ENCODE measurements at regions not wholly inside any gene's neighbourhood (a gene's known extent, or its start where the extent isn't known, plus 50 kb on each side); places are given as distances from the start of the nearest gene placed in this dataset.

DNA sequence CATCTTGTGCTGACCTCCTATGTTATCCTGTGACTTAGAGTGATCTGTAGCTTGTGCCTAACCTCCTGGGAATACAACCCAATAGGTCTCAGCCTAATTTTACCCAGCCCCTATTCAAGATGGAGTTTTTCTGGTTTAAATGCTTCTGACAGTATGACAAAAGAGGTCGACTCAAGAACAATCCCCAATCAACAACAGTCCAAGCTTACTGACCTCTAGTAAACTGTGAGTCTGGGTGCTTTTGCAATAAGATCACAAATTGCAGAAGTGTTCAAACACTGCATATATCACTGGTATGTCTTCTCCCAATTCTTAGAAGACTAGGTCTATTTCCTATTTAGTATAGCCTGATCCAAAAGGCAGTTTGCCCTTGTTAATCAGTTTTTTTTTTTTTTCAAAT lies 323.5 kb upstream of the PTGER4 start:
- TF ChIP-seq, protein P1, sequence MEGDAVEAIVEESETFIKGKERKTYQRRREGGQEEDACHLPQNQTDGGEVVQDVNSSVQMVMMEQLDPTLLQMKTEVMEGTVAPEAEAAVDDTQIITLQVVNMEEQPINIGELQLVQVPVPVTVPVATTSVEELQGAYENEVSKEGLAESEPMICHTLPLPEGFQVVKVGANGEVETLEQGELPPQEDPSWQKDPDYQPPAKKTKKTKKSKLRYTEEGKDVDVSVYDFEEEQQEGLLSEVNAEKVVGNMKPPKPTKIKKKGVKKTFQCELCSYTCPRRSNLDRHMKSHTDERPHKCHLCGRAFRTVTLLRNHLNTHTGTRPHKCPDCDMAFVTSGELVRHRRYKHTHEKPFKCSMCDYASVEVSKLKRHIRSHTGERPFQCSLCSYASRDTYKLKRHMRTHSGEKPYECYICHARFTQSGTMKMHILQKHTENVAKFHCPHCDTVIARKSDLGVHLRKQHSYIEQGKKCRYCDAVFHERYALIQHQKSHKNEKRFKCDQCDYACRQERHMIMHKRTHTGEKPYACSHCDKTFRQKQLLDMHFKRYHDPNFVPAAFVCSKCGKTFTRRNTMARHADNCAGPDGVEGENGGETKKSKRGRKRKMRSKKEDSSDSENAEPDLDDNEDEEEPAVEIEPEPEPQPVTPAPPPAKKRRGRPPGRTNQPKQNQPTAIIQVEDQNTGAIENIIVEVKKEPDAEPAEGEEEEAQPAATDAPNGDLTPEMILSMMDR (IDR thresholded peaks at IDR 0.05; ENCODE audit: insufficient read depth, low read length, missing control alignments), result no peak
- DNase-seq (ENCODE audit: low read depth, low spot score), result no peak
- CTCF ChIA-PET, result no interaction called here
- POLR2A ChIA-PET, result no interaction called here
- H3K4me3 ChIP-seq (ENCODE audit: low read depth, low read length), result no peak overlapping the region

DNA sequence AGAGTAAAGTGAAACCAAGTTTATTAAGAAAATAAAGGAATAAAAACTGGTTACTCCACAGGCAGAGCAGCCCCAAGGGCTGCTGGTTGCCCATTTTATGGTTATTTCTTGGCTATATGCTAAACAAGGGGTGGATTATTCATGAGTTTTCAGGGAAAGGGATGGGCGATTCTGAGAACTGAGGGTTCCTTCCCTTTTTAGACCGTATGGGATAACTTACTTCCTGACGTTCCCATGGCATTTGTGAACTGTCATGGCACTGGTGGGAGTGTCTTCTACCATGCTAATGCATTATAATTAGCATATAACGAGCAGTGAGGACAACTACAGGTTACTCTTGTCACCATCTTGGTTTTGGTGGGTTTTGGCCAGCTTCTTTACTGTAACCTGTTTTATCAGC lies 323.9 kb upstream of the PTGER4 start:
- no peak for DNase-seq (ENCODE audit: low read depth, low spot score)
- ChIA-PET POLR2A (no interaction called here), CTCF (no interaction called here)
- H3K4me3 ChIP-seq (ENCODE audit: low read depth, low read length), result no peak overlapping the region
- TF ChIP-seq, protein P1 (IDR thresholded peaks at IDR 0.05; ENCODE audit: insufficient read depth, low read length, missing control alignments), result no peak

DNA sequence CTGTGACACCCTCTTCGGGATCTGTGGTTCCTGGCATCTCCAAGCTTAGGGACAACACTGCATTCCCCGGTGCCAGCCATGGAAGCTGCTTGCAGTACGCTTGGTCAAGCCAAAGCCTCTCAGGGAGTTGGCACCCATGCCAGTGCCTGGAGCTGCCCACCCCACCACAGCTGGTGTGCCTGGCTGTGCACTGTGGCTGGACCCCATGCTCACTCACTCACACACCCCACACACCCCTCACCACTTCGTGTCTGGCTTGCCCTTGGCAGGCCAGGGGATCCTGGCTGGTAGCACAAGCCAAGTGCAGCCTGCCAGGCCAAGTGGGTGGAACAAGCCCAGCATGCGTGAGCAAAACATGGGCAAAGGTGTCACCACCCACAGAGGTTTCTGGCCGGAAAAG lies 324.5 kb upstream of the PTGER4 start:
- no peak overlapping the region for H3K4me3 ChIP-seq (ENCODE audit: low read depth, low read length)
- TF ChIP-seq, protein P1 (IDR thresholded peaks at IDR 0.05; ENCODE audit: insufficient read depth, low read length, missing control alignments), result no peak
- POLR2A ChIA-PET, result no interaction called here
- CTCF ChIA-PET, result no interaction called here
- DNase-seq (ENCODE audit: low read depth, low spot score), result no peak

DNA sequence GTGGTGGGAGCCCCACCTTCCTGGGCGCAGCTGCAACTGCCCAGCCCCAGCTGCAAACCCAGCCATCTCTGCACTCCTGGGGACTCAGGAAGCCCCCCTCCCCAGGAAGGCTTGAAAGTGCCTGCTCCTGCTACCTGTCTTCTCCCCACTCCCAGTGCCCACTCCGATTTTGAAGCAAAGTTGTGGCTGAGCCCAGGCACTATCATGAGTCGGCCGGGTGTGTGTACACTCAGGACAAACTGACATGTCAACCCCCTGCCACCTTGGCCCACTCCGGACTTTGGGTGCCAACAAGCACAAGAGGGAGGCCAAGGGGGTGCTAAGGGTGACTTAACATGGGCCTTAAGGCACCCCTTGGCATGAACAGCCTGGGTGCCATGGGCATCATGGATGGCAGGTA lies 325.5 kb upstream of the PTGER4 start:
- ChIA-PET POLR2A (no interaction called here), CTCF (no interaction called here)
- no peak overlapping the region for H3K4me3 ChIP-seq (ENCODE audit: low read depth, low read length)

DNA sequence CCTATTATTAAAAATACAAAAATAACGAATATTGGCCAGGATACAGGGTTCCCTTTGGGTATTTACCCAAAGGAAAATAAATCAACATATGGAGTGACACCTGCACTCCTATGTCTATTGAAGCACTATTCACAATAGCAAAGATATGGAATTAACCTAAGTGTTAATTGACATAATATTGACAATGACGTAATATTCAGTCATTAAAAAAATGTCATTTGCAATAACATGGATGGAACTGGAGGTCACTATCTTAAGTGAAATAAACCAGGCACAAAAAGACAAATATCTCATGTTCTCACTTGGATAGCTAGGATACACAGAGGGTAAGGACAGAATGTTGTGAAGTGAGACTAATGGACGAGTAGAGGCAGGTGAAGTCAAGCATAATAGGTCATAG lies 326.3 kb upstream of the PTGER4 start:
- H3K4me3 ChIP-seq (ENCODE audit: low read depth, low read length), result no peak overlapping the region
- POLR2A ChIA-PET, result no interaction called here
- TF ChIP-seq, protein P1 (IDR thresholded peaks at IDR 0.05; ENCODE audit: insufficient read depth, low read length, missing control alignments), result no peak
- CTCF ChIA-PET, result no interaction called here
- no peak for DNase-seq (ENCODE audit: low read depth, low spot score)

More for the DNA sequence above, 325.5 kb upstream of the PTGER4 start:
- no peak for DNase-seq (ENCODE audit: low read depth, low spot score)
- TF ChIP-seq, protein P1 (IDR thresholded peaks at IDR 0.05; ENCODE audit: insufficient read depth, low read length, missing control alignments), result no peak

DNA sequence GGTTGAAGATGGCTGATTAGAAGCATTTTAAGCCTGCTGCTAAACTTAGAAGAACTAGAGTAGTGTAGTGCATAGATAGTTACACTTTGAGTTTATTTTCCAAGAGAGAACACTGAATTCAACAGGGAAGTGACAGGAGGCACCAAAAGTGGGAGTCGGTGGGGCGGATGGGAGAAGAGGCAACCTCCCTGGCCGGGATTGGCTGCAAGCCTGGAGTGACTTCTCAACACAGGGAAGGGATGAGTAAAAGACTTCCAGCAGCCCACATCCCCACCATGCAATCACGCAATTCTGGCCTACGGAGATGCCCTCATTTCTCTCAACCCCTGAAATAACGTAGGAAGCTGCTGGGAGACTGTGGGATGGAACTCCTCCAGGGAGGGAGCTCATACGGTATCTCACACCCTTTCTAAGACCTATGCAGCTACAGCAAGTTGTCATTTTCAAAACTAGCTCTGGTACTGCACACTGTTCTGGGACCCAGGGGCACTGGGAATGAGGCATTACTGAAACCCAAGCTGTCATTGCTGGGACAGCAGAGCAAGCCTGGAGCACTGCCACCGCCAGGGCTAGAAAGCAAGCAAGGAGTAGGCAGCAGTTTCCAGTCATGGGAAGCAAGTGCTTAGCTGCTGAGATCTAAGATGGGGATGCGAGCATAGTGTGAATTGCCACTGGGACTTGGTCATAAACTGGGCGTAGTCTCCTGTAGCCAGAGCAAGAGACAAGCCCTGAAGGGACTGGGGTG lies 331.6 kb upstream of the PTGER4 start:
- TF ChIP-seq, protein P1 (IDR thresholded peaks at IDR 0.05; ENCODE audit: insufficient read depth, low read length, missing control alignments), result no peak
- ChIA-PET CTCF (no interaction called here), POLR2A (no interaction called here)
- no peak overlapping the region for H3K4me3 ChIP-seq (ENCODE audit: low read depth, low read length)
- DNase-seq (ENCODE audit: low read depth, low spot score), result no peak
